ENCODE measurements at regions not wholly inside any gene's neighbourhood (a gene's known extent, or its start where the extent isn't known, plus 50 kb on each side); places are given as distances from the start of the nearest gene placed in this dataset.

- no peak for DNase-seq
Observed at GRCh38 chr1:185645162-185645640, 89.0 kb upstream of the HMCN1 start.

DNA sequence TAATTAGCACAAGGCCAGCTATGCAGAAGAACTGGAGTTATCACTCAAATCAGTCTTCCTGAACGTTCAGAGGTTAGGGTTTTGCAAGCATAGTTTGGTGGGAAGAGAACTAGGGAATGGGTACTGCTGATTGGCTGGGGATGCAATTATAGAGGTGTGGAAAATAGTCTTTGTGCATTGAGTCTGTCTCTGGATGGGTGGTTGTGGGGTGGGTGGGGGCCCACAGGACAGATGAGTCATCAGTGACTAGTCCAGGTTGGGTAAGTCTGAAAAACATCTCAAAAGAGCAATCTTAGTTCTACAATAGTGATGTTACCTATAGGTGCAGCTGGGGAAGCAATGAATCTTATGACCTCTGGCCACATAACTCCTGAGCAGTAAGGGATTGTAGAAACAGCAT lies 89.7 kb upstream of the HMCN1 start:
- DNase-seq: no peak

GRCh38 chr1:185636848-185637247 lies 97.3 kb upstream of the HMCN1 start:
- no peak for DNase-seq

DNA sequence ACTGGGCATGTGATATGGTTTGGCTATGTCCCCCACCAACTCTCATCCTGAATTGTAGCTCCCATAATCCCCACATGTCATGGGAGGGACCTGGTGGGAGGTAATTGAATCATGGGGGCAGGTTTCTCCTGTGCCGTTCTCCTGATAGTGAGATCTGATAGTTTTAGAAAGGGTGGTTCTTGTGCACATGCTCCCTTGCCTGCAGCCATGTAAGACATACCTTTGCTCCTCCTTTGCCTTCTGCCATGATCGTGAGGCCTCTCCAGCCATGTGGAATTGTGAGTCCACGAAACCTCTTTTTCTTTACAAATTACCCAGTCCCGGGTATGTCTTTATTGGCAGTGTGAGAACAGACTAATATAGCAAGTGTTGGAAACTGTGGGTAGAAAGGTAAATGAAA lies 99.5 kb upstream of the HMCN1 start:
- DNase-seq: no peak

GRCh38 chr1:185632659-185633423 lies 101.3 kb upstream of the HMCN1 start:
- DNase-seq: no peak

DNA sequence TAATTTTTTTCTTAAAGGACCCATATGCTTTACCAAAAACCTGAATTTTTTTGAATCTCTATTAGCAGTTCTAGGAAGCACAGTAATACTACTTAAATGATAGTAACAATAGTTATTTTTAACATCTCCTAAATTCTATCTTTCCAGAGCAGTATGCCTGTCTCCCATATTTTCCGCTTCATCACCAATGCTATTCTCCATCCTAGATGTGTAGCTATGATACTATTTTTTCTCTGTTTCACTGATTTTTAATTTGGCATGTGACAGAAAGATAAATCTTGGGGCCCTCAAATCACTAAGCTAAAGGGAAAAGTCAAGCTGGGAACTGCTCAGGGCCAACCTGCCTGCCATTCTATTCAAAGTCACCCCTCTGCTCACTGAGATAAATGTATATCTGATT lies 102.3 kb upstream of the HMCN1 start:
- no peak for DNase-seq

DNA sequence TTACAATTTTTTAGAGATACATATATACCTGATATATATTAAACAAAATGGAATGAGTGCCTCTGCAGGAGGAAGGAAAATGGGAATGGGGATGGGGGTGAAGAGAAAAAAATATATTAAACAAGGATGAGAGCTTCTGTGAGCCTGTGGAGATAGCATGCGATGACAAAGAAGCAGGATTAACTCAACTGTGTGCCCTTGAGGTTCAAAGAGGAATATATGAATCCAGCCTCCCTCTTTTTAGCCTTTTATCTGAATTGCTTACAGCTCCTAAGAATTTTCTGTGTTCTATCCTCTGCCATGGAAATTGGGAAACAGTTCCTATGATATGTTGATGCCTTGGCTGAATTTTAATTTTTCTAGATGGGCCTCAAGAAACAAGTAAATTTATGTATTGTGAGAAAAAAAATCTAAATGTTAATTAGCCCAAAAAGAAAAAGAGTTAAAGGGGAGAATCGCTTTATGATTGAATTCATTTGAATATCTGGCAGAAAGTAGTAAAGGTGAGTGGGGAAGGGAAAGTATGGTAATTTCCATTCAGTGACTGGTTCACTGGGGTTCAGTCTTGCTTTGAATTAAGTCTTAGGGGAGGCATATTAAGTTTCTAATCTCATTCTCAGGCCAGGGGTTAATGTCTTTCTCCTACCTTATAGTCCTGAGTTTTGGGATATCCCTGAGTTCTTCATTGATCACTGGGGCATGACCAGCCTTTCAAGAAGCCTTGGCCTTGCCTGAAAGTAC lies 106.3 kb upstream of the HMCN1 start:
- no peak for DNase-seq

GRCh38 chr1:185627171-185627570 lies 107.0 kb upstream of the HMCN1 start:
- DNase-seq: no peak

DNA sequence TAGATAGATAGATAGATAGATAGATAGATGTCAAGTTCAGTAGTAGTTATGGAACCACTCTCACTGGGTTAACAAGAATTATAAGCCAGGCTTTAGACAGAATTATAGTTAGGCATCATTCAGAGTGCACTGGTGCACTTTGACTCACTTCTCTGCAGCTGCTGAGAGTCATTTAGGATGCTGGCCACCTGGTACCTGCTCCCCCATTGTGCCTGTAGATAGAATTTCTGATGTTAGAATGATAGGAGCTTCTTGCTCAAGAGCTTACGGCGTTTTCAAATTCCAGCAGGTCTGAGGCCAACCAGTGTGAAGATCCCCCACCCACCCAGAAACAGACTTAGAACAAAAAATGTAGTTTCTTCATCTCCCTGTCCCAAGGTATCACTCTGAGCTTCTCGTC lies 107.8 kb upstream of the HMCN1 start:
- DNase-seq: no peak

GRCh38 chr1:185610954-185611353 lies 123.2 kb upstream of the HMCN1 start:
- DNase-seq: no peak

- DNase-seq: no peak
Observed at GRCh38 chr1:185608177-185608576, 126.0 kb upstream of the HMCN1 start.

- DNase-seq: no peak
Observed at GRCh38 chr1:185603158-185603557, 131.0 kb upstream of the HMCN1 start.

DNA sequence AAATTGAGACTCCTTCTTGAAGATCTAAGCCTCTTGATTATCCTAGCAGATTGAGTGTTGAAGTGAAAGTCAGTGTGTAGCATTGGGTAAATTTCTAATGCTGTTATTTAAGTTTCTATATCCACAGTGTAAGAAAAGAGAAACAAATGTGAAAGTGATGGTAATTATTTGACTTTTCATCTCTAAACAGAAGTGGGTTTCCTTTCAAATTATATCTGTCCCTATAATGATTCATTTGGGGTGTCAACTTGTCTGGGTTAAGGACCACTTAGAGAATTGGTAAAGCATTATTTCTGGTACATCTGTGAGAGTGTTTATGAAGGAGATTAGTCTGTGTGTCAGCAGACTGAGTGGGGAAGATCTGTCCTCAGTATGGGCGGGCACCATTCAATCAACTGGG lies 133.0 kb upstream of the HMCN1 start:
- DNase-seq: no peak

- DNase-seq: no peak
Observed at GRCh38 chr1:185600641-185601040, 133.6 kb upstream of the HMCN1 start.

DNA sequence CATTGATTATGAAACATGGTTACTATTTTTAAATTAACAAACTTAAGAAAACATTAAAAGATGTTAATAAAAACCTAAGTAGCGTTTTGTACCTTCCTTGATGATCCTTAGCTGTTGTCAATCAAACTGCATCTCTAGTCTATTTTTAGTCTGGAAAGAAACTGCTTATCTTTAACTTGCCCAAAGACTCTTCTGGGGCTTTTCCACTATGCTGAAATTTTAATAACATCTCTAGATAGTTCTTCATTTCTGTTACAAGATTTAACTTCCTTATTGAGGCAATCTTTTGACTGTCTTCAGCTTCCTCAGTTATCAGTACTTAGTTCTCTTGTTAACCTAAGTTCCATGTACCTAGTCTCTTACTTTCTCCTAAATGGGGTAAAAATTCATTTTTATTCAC lies 135.9 kb upstream of the HMCN1 start:
- no peak for DNase-seq

DNA sequence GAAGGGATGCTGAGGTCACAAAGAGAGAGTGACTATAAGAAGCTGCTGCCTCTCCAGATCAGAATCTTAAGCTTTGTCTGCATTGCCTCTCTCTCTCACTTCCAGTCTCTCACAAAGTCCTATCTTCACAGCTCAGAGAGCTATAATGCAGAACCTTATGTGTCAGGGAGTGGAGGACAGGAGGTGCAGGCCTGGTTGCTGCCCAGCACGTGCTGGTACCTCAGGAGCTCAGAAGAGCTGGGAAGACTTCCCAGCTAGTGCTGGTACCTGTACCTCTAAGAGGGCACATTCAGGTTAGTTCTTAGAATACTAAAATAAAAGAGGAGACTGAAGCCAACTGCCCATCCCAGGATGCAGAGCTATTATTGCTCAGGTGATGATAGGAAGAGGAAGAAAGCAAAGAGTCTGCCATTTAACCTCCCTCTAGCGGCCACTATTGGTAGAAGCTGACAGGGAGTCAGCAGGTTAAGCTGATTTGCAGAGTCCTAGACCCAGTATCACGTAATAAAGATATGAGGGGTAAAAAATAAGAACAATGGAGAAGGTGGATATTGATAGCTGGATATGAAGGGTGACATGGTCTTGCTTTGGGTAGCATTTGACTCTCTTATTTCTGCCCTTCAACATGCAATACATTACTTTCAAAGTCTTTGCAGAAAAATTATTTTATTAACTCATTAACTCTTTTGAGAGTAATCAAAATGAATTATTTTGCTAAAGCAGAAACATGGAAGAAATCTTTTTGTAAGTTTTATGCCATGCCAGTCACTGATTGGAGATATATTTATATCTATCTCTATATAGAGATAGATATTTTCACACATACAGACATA lies 138.1 kb upstream of the HMCN1 start:
- DNase-seq: peak; percentile 50 to 57

- DNase-seq: no peak
Observed at GRCh38 chr1:185594786-185595410, 139.3 kb upstream of the HMCN1 start.

DNA sequence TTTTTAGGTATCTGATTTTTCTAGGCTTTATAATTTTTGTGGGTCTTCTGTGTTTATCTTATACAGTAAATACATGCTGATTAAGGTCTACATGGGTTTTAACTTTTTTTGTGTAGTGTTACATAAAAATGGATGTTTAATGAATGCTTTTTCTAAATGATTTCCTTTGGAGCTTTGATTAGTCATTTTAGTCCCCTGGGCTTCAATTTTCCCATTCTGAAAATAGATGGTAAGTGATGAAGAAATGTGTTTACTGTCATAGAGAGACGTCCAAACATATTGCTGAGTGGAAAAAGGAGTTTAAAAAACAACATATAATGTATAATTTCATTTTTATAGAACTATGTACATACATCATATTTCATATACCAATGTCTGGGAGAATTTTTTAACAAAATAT lies 140.9 kb upstream of the HMCN1 start:
- no peak for DNase-seq

DNA sequence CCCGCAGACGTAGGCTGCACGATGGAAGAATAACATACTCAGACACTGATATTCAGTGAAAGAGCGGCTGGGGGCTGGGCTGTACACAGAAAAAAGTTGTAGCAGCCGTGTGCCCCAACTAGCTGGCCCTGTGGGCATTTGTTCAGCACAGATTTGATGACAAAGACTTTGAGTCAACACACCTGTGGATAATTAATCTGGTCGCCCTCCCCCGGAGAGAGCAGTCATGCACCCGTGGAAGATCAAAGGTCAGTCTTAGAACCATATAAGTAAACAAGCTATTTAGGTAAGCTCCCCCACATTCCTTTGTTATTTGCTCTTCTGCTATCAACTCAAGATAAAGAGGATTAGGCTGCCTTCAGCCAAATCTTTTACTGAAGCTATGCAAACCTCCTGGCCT lies 148.4 kb upstream of the HMCN1 start:
- no peak for DNase-seq

DNA sequence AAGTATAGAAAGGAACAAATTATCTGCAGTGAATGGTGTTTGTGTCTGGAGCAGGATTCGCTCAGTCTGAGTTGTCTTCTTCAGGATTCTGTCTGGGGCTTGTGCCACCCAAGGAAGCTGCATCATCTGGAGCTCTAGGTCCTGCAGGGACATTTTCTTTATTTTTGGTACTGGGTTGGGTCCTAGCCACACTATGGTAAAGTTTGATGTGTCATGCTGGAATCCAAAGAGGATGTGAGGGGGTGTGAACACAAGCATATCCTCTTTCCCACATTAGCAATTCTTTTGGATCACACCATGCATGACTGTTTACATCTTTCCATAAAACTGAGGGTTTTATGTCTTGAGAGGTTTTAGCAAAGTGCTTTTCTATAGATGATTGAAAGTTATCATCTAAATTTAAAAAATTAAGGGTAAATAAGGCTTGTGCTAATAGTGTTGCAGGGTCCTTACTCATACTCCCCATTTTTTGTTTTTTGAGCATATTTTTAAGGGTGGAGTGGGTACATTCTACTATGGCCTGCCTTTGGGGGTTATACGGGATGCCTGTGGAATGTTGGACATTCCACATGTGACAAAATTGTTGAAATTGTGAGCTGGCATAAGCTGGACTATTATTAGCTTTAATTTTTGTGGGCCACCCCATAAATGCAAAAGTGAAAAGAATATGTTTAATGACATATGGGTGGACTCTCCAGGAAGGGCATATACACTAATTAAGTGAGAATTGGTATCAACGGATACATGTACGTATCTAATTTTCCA lies 152.0 kb upstream of the HMCN1 start:
- no peak for DNase-seq

DNA sequence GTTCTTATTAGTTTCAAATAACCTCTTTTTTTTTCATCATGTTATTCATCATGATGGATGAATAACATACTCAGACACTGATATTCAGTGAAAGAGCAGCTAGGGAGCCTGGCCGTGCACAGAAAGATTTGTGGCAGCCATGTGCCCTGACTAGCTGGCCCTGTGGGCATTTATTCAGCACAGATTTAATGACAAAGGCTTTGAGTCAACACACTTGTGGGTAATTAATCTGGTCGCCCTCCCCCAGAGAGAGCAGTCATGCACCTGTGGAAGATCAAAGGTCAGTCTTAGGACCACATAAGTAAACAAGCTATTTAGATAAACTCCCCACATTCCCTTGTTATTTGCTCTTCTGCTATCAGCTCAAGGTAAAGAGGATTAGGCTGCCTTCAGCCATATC lies 153.2 kb upstream of the HMCN1 start:
- no peak for DNase-seq

- DNase-seq: no peak
Observed at GRCh38 chr1:185578293-185578692, 155.9 kb upstream of the HMCN1 start.

Measured in NCI-H2081 (cell line).